MM.1S (cell line): ENCODE measurements at regions not wholly inside any gene's neighbourhood (a gene's known extent, or its start where the extent isn't known, plus 50 kb on each side); places are given as distances from the start of the nearest gene placed in this dataset.

Source experiments
- DNase-seq: peaks from one replicate; pipeline ENCODE4 v3.0.0-alpha.2; 2015
- H2AFZ ChIP-seq: fragments of 300-600 bp; sonication (generic); 2 replicates; pipeline ENCODE4 v1.6.0; 2016; ENCODE audit warnings: antibody characterized with exemption, low read length
- H3F3A ChIP-seq: fragments of 300-600 bp; sonication (generic); 2 replicates; pipeline ENCODE4 v1.6.1; 2016; ENCODE audit warnings: mild to moderate bottlenecking, antibody characterized with exemption, low read length, moderate library complexity, mixed read lengths; ENCODE audit not compliant: insufficient read depth
- H3K27ac ChIP-seq: fragments of 300-600 bp; sonication (generic); 2 replicates; pipeline ENCODE4 v1.5.1; 2016; ENCODE audit warnings: mild to moderate bottlenecking, low read length
- H3K27me3 ChIP-seq: fragments of 300-600 bp; sonication (generic); replicated peaks from 2 replicates; pipeline ENCODE4 v1.6.0; 2016; ENCODE audit warnings: low read length; ENCODE audit not compliant: insufficient read depth
- H3K36me3 ChIP-seq: fragments of 300-600 bp; sonication (generic); replicated peaks from 2 replicates; pipeline ENCODE4 v1.6.1; 2016; ENCODE audit warnings: mild to moderate bottlenecking, low read length, mixed read lengths; ENCODE audit not compliant: insufficient read depth
- H3K4me1 ChIP-seq: fragments of 300-600 bp; sonication (generic); 2 replicates; pipeline ENCODE4 v1.6.1; 2016; ENCODE audit warnings: low read length, mixed read lengths
- H3K4me2 ChIP-seq: fragments of 300-600 bp; sonication (generic); 2 replicates; pipeline ENCODE4 v1.6.0; 2016; ENCODE audit warnings: low read depth, low read length
- H3K4me3 ChIP-seq: fragments of 300-600 bp; sonication (generic); 2 replicates; pipeline ENCODE4 v1.5.1; 2016; ENCODE audit warnings: low read length, mixed read lengths
- H3K79me2 ChIP-seq: fragments of 300-600 bp; sonication (generic); 2 replicates; pipeline ENCODE4 v1.6.1; 2016; ENCODE audit warnings: mixed run types, low read length, mixed read lengths
- H3K9ac ChIP-seq: fragments of 300-600 bp; sonication (generic); 2 replicates; pipeline ENCODE4 v1.6.1; 2016; ENCODE audit warnings: low read length, mixed read lengths
- H3K9me2 ChIP-seq: fragments of 300-600 bp; sonication (generic); replicated peaks from 2 replicates; pipeline ENCODE4 v1.6.1; 2016; ENCODE audit warnings: mild to moderate bottlenecking, low read length, mixed read lengths; ENCODE audit not compliant: insufficient read depth
- H3K9me3 ChIP-seq: fragments of 300-600 bp; sonication (generic); replicated peaks from 2 replicates; pipeline ENCODE4 v1.6.1; 2016; ENCODE audit warnings: mild to moderate bottlenecking, low read length, mixed read lengths; ENCODE audit not compliant: insufficient read depth
- H4K20me1 ChIP-seq: fragments of 300-600 bp; sonication (generic); 2 replicates; pipeline ENCODE4 v1.6.1; 2016; ENCODE audit warnings: mild to moderate bottlenecking, low read length, moderate library complexity, mixed read lengths; ENCODE audit not compliant: insufficient read depth
- EZH2 ChIP-seq: fragments of 300-600 bp; sonication (generic); optimal IDR thresholded peaks from 2 replicates; pipeline ENCODE3; 2017; ENCODE audit warnings: low read depth, mild to moderate bottlenecking, antibody characterized with exemption, low read length, mixed read lengths
- EZH2phosphoT487 ChIP-seq: fragments of 300-600 bp; sonication (generic); IDR thresholded peaks from 2 replicates; pipeline ENCODE4 v1.6.1; 2018; ENCODE audit warnings: antibody characterized with exemption, low read length
- TF ChIP-seq, protein P1 (sequence below): fragments of 300-600 bp; sonication (generic); IDR thresholded peaks from 2 replicates; pipeline ENCODE4 v1.5.1; 2016; ENCODE audit warnings: antibody characterized with exemption, low read length, mixed read lengths

- no peaks in the 10 kb centered on the region for H3K9me2 ChIP-seq
- H2AFZ ChIP-seq, result no peak overlapping the region
- no peak overlapping the region for H3K4me3 ChIP-seq
- no peaks in the 10 kb centered on the region for H3K9me3 ChIP-seq
- H3F3A ChIP-seq, result no peaks in the 10 kb centered on the region
- H3K4me2 ChIP-seq, result no peak overlapping the region
- no peaks in the 10 kb centered on the region for H4K20me1 ChIP-seq
- TF ChIP-seq, protein P1, sequence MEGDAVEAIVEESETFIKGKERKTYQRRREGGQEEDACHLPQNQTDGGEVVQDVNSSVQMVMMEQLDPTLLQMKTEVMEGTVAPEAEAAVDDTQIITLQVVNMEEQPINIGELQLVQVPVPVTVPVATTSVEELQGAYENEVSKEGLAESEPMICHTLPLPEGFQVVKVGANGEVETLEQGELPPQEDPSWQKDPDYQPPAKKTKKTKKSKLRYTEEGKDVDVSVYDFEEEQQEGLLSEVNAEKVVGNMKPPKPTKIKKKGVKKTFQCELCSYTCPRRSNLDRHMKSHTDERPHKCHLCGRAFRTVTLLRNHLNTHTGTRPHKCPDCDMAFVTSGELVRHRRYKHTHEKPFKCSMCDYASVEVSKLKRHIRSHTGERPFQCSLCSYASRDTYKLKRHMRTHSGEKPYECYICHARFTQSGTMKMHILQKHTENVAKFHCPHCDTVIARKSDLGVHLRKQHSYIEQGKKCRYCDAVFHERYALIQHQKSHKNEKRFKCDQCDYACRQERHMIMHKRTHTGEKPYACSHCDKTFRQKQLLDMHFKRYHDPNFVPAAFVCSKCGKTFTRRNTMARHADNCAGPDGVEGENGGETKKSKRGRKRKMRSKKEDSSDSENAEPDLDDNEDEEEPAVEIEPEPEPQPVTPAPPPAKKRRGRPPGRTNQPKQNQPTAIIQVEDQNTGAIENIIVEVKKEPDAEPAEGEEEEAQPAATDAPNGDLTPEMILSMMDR, result peak; percentile 14; the same call in 1 of the 2 replicates
- no peak for TF ChIP-seq EZH2phosphoT487
- no peak for TF ChIP-seq EZH2
- H3K27me3 ChIP-seq, result no peaks in the 10 kb centered on the region
- H3K4me1 ChIP-seq, result no peaks in the 10 kb centered on the region
- H3K27ac ChIP-seq, result no peak overlapping the region
- H3K36me3 ChIP-seq, result no peaks in the 10 kb centered on the region
- no peaks in the 10 kb centered on the region for H3K79me2 ChIP-seq
- H3K9ac ChIP-seq, result no peak overlapping the region
- DNase-seq, result no peak
These were observed 191.7 kb downstream of the ANAPC1 start for GRCh38 chr2:111692311-111692710.

- peaks cover 12% of the 10 kb centered on the region for H3F3A ChIP-seq
These were observed 189.3 kb downstream of the ANAPC1 start for GRCh38 chr2:111694700-111695101.

DNA sequence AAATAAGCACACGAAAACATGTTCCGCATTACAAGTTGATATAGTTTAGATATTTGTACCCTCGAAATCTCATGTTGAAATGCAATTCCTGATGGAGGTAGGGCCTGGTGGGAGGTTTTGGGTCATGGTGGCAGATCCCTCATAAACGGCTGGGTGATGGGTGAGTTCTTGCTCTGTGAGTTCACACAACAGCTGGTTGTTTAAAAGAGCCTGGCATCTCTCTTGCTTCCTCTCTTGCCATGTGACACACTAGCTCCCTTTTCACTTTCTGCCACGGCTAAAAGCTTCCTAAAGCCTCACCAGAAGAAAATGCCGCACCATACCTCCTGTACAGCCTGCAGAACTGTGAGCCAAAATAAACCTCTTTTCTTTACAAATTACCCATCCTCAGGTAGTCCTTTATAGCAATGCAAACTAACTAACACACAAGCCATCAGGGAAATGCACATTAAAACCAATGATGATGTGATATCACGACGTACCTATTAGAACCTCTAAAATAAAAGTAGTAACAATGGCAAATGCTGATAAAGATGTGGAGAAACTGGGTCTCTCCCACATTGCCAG is 188.5 kb downstream of the ANAPC1 start:
- no peak for DNase-seq
- Histone ChIP-seq H2AFZ (no peak overlapping the region), H3K79me2 (no peaks in the 10 kb centered on the region), H4K20me1 (no peaks in the 10 kb centered on the region), H3K4me3 (no peak overlapping the region), H3K9me3 (no peaks in the 10 kb centered on the region), H3K27ac (no peak overlapping the region), H3K9ac (no peak overlapping the region), H3K36me3 (no peaks in the 10 kb centered on the region), H3K9me2 (no peaks in the 10 kb centered on the region), H3K4me2 (no peak overlapping the region), H3K27me3 (no peaks in the 10 kb centered on the region), H3K4me1 (peaks cover 19% of the 10 kb centered on the region), H3F3A (peaks cover 15% of the 10 kb centered on the region)
- TF ChIP-seq EZH2phosphoT487 (no peak), EZH2 (no peak)
- TF ChIP-seq, protein P1, result no peak

More at GRCh38 chr2:111694700-111695101, 189.3 kb downstream of the ANAPC1 start:
- H3K36me3 ChIP-seq, result no peaks in the 10 kb centered on the region
- no peak overlapping the region for H3K4me2 ChIP-seq
- no peak overlapping the region for H3K4me3 ChIP-seq
- H2AFZ ChIP-seq, result no peak overlapping the region
- no peaks in the 10 kb centered on the region for H3K9me3 ChIP-seq
- H3K9me2 ChIP-seq, result no peaks in the 10 kb centered on the region
- no peak for DNase-seq
- no peak overlapping the region for H3K9ac ChIP-seq
- no peaks in the 10 kb centered on the region for H3K27me3 ChIP-seq
- no peak overlapping the region for H3K27ac ChIP-seq
- H4K20me1 ChIP-seq, result no peaks in the 10 kb centered on the region
- H3K4me1 ChIP-seq, result peaks cover 16% of the 10 kb centered on the region
- TF ChIP-seq EZH2 (no peak), EZH2phosphoT487 (no peak)
- TF ChIP-seq, protein P1, result no peak
- no peaks in the 10 kb centered on the region for H3K79me2 ChIP-seq
